Peyer's patch (tissue), 4 donors: ENCODE measurements at regions not wholly inside any gene's neighbourhood (a gene's known extent, or its start where the extent isn't known, plus 50 kb on each side); places are given as distances from the start of the nearest gene placed in this dataset.

ENCODE experiments used
- CTCF ChIP-seq, 6 experiments: fragments of 450-650 bp in 4 of 6; fragments of 200-600 bp in 2 of 6; sonication (generic) in 1 of 6; IDR thresholded peaks; one replicate each; pipeline ENCODE4 v1.5.1; 2017 to 2019; ENCODE audit warnings: antibody characterized with exemption in 6 of 6, mild to moderate bottlenecking in 3 of 6, moderate library complexity in 1 of 6
- POLR2A ChIP-seq, 2 donors: fragments of 450-650 bp; IDR thresholded peaks; one replicate each; pipeline ENCODE4 v1.5.1; 2017; ENCODE audit warnings: antibody characterized with exemption in 2 of 2, mild to moderate bottlenecking in 2 of 2, moderate library complexity in 2 of 2

GRCh38 chr16:34801875-34802274 lies 1342.5 kb downstream of the TP53TG3F start:
- no peak for TF ChIP-seq POLR2A (IDR thresholded peaks at IDR 0.05)
- TF ChIP-seq CTCF (IDR thresholded peaks at IDR 0.05): no peak
